H9 (cell line): ENCODE measurements at regions not wholly inside any gene's neighbourhood (a gene's known extent, or its start where the extent isn't known, plus 50 kb on each side); places are given as distances from the start of the nearest gene placed in this dataset.
"Not testable (repeated sequence)": the region's sequence is repeated elsewhere in the genome, so short reads cannot be mapped to it uniquely, and the experiment has no call there.

ENCODE experiments used
- DNase-seq: peaks from one replicate; pipeline ENCODE4 v3.0.0-alpha.2; 2017
- H2AFZ ChIP-seq: one replicate; pipeline ENCODE4 v1.6.1; 2013; ENCODE audit warnings: mild to moderate bottlenecking, low read length, control low read depth, moderate library complexity
- H2AK5ac ChIP-seq: 2 replicates; pipeline ENCODE4 v1.6.1; 2013; ENCODE audit warnings: low read length, control low read depth, mixed read lengths; ENCODE audit not compliant: insufficient read length
- H2BK120ac ChIP-seq: one replicate; pipeline ENCODE4 v1.6.1; 2013; ENCODE audit warnings: low read depth, mild to moderate bottlenecking, low read length, control low read depth, inconsistent platforms; ENCODE audit not compliant: poor library complexity, severe bottlenecking
- H2BK12ac ChIP-seq: 2 replicates; pipeline ENCODE4 v1.6.1; 2013; ENCODE audit warnings: low read length, control low read depth, mixed read lengths, low read depth; ENCODE audit not compliant: insufficient read length
- H2BK15ac ChIP-seq: 2 replicates; pipeline ENCODE4 v1.6.1; 2013; ENCODE audit warnings: low read depth, low read length, control low read depth
- H2BK20ac ChIP-seq: one replicate; pipeline ENCODE4 v1.6.1; 2013; ENCODE audit warnings: low read depth, mild to moderate bottlenecking, low read length, control low read depth, inconsistent platforms; ENCODE audit not compliant: poor library complexity, severe bottlenecking
- H2BK5ac ChIP-seq: 2 replicates; pipeline ENCODE4 v1.6.1; 2013; ENCODE audit warnings: low read length, control low read depth, mixed read lengths; ENCODE audit not compliant: insufficient read length
- H3K14ac ChIP-seq: 2 replicates; pipeline ENCODE4 v1.6.1; 2013; ENCODE audit warnings: low read length, control low read depth; ENCODE audit not compliant: insufficient read depth
- H3K18ac ChIP-seq: 2 replicates; pipeline ENCODE4 v1.6.1; 2013; ENCODE audit warnings: low read depth, mild to moderate bottlenecking, mixed read lengths, low read length, control low read depth; ENCODE audit not compliant: insufficient read length
- H3K23ac ChIP-seq: 2 replicates; pipeline ENCODE4 v1.6.1; 2013; ENCODE audit warnings: low read length, control low read depth, mixed read lengths, low read depth; ENCODE audit not compliant: insufficient read length
- H3K23me2 ChIP-seq: 2 replicates; pipeline ENCODE4 v1.6.1; 2013; ENCODE audit warnings: low read depth, mild to moderate bottlenecking, mixed read lengths, low read length, control low read depth; ENCODE audit not compliant: insufficient read length, poor library complexity, severe bottlenecking
- H3K27ac ChIP-seq: 2 replicates; pipeline ENCODE4 v1.5.1; 2013; ENCODE audit warnings: low read length, control low read depth, mixed read lengths, low read depth; ENCODE audit not compliant: insufficient read length
- H3K27me3 ChIP-seq: 2 replicates; pipeline ENCODE4 v1.6.1; 2013; ENCODE audit warnings: low read length, control low read depth, inconsistent platforms; ENCODE audit not compliant: insufficient read depth
- H3K4ac ChIP-seq: 2 replicates; pipeline ENCODE4 v1.6.1; 2013; ENCODE audit warnings: low read depth, mild to moderate bottlenecking, control low read depth, inconsistent platforms, low read length, moderate library complexity
- H3K4me1 ChIP-seq: 2 replicates; pipeline ENCODE4 v1.6.1; 2013; ENCODE audit warnings: low read length, control low read depth, inconsistent platforms; ENCODE audit not compliant: insufficient read depth
- H3K4me2 ChIP-seq: 2 replicates; pipeline ENCODE4 v1.6.1; 2013; ENCODE audit warnings: low read length, control low read depth, mixed read lengths; ENCODE audit not compliant: insufficient read length, insufficient read depth
- H3K56ac ChIP-seq: 2 replicates; pipeline ENCODE4 v1.6.1; 2013; ENCODE audit warnings: low read depth, mild to moderate bottlenecking, mixed read lengths, low read length, control low read depth; ENCODE audit not compliant: insufficient read length
- H3K79me1 ChIP-seq: 2 replicates; pipeline ENCODE4 v1.6.1; 2013; ENCODE audit warnings: low read depth, mild to moderate bottlenecking, moderate library complexity, low read length, control low read depth, inconsistent platforms; ENCODE audit not compliant: insufficient read depth, poor library complexity, severe bottlenecking
- H3K79me2 ChIP-seq: 2 replicates; pipeline ENCODE4 v1.6.1; 2013; ENCODE audit warnings: low read length, control low read depth, inconsistent platforms; ENCODE audit not compliant: insufficient read depth
- H3K9ac ChIP-seq: 2 replicates; pipeline ENCODE4 v1.6.1; 2013; ENCODE audit warnings: low read length, control low read depth, mixed read lengths; ENCODE audit not compliant: insufficient read length; ENCODE audit errors: extremely low read depth
- H3K9me3 ChIP-seq: one replicate; pipeline ENCODE4 v1.6.1; 2013; ENCODE audit warnings: low read depth, low read length, inconsistent platforms; ENCODE audit not compliant: control insufficient read depth
- H3T11ph ChIP-seq: one replicate; pipeline ENCODE4 v1.6.1; 2013; ENCODE audit warnings: mild to moderate bottlenecking, low read length, control low read depth, inconsistent platforms
- H4K20me1 ChIP-seq: one replicate; pipeline ENCODE4 v1.6.1; 2013; ENCODE audit not compliant: control insufficient read depth, insufficient read length, insufficient read depth
- H4K5ac ChIP-seq: 2 replicates; pipeline ENCODE4 v1.6.1; 2013; ENCODE audit warnings: low read depth, mild to moderate bottlenecking, mixed read lengths, low read length, control low read depth; ENCODE audit not compliant: insufficient read length
- H4K8ac ChIP-seq: replicated peaks from 2 replicates; pipeline ENCODE4 v1.6.1; 2013; ENCODE audit warnings: low read length, control low read depth, mixed read lengths, low read depth; ENCODE audit not compliant: insufficient read length
- H4K91ac ChIP-seq: 2 replicates; pipeline ENCODE4 v1.6.1; 2013; ENCODE audit warnings: low read depth, mild to moderate bottlenecking, moderate library complexity, mixed read lengths, low read length, control low read depth; ENCODE audit not compliant: insufficient read length
- H3K27ac Mint-ChIP-seq, 3 experiments: 2 replicates in 2 of 3; 3 replicates in 1 of 3; pipeline ENCODE4 v1.8.0; 2020 to 2021; ENCODE audit warnings: mixed read lengths in 3 of 3, mild to moderate bottlenecking in 1 of 3, moderate library complexity in 1 of 3
- H3K27me3 Mint-ChIP-seq: 2 replicates; pipeline ENCODE4 v1.8.0; 2021; ENCODE audit warnings: low read depth, mild to moderate bottlenecking, moderate library complexity, mixed read lengths
- H3K36me3 Mint-ChIP-seq, 3 experiments: 2 replicates in 2 of 3; 3 replicates in 1 of 3; pipeline ENCODE4 v1.8.0; 2020 to 2021; ENCODE audit warnings: low read depth in 3 of 3, mixed read lengths in 3 of 3; ENCODE audit not compliant: insufficient read depth in 1 of 3
- H3K4me1 Mint-ChIP-seq, 2 experiments: 2 replicates each; pipeline ENCODE4 v1.8.0; 2020; ENCODE audit warnings: mixed read lengths in 2 of 2
- H3K4me3 Mint-ChIP-seq, 2 experiments: 2 replicates in 1 of 2; 3 replicates in 1 of 2; pipeline ENCODE4 v1.8.0; 2020 to 2021; ENCODE audit warnings: mild to moderate bottlenecking in 2 of 2, mixed read lengths in 2 of 2, moderate library complexity in 1 of 2
- H3K9me3 Mint-ChIP-seq, 2 experiments: 2 replicates in 1 of 2; 3 replicates in 1 of 2; pipeline ENCODE4 v1.8.0; 2020; ENCODE audit warnings: mild to moderate bottlenecking in 2 of 2, mixed read lengths in 2 of 2, moderate library complexity in 1 of 2
- CTCF ChIP-seq: fragments of 200-600 bp; sonication (generic); conservative IDR thresholded peaks from 3 replicates; pipeline ENCODE4 v1.8.0; 2021; ENCODE audit warnings: antibody characterized with exemption, mild to moderate bottlenecking
- WGBS: extraction: QIAGEN DNeasy Blood & Tissue Kit; methylation state at CpG from one replicate; pipeline ENCODE4 v1.1.7; 2013; ENCODE audit warnings: missing lambda C conversion rate, low lambda C conversion rate, mixed read lengths; ENCODE audit not compliant: insufficient read length; ENCODE audit errors: extremely low coverage; 5-methylcytosine and 5-hydroxymethylcytosine counted together

- Histone ChIP-seq H4K5ac (no peak overlapping the region), H2AK5ac (no peak overlapping the region), H4K20me1 (no peaks in the 10 kb centered on the region), H4K91ac (no peak overlapping the region), H4K8ac (no peak overlapping the region), H3K23ac (no peak overlapping the region), H3K27me3 (no peaks in the 10 kb centered on the region), H2AFZ (no peak overlapping the region), H3K4me2 (no peak overlapping the region), H3K9me3 (no peaks in the 10 kb centered on the region), H2BK15ac (no peak overlapping the region), H3K23me2 (no peaks in the 10 kb centered on the region), H3K18ac (no peak overlapping the region), H3K79me1 (no peaks in the 10 kb centered on the region), H2BK20ac (no peak overlapping the region), H3T11ph (no peak overlapping the region), H3K79me2 (no peaks in the 10 kb centered on the region), H3K4ac (no peak overlapping the region), H3K56ac (no peak overlapping the region), H2BK5ac (no peak overlapping the region), H3K14ac (no peak overlapping the region), H2BK12ac (no peak overlapping the region), H2BK120ac (no peak overlapping the region), H3K9ac (no peak overlapping the region), H3K27ac (no peak overlapping the region), H3K4me1 (peaks cover 3% of the 10 kb centered on the region; the same call in 1 of the 2 replicates)
- no peak for TF ChIP-seq CTCF
- peaks cover 37% of the 10 kb centered on the region for H3K27me3 Mint-ChIP-seq
- DNase-seq, result no peak
- peaks cover 0 to 6% of the 10 kb centered on the region in 2 experiments; a peak in 1 of 5 replicates for H3K9me3 Mint-ChIP-seq
- WGBS, result no CpG with 5 or more reads among the region's 2 CpGs
- no peak overlapping the region for H3K4me3 Mint-ChIP-seq
- peaks cover 12 to 13% of the 10 kb centered on the region in 2 experiments for H3K4me1 Mint-ChIP-seq
- H3K36me3 Mint-ChIP-seq, result no peaks in the 10 kb centered on the region
- H3K27ac Mint-ChIP-seq, result no peak overlapping the region; a peak in 1 of 7 replicates
These were observed 143.3 kb upstream of the THY1 start for GRCh38 chr11:119566319-119566718.

- not testable (repeated sequence) for H3K4me3 Mint-ChIP-seq, H3K4me1 ChIP-seq, H3K56ac ChIP-seq, H3K18ac ChIP-seq, H3K4me2 ChIP-seq, H2AFZ ChIP-seq, H3K23me2 ChIP-seq, H2BK5ac ChIP-seq, H3K36me3 Mint-ChIP-seq, H3K79me1 ChIP-seq, H3K27ac Mint-ChIP-seq, H3K27me3 ChIP-seq, DNase-seq, H3K9me3 ChIP-seq, H3K79me2 ChIP-seq, H3K9ac ChIP-seq, H3K4ac ChIP-seq, H2BK20ac ChIP-seq, H3T11ph ChIP-seq, H4K91ac ChIP-seq, H4K5ac ChIP-seq, H3K23ac ChIP-seq, H4K8ac ChIP-seq, H3K14ac ChIP-seq, H2BK12ac ChIP-seq, H2BK15ac ChIP-seq, H2AK5ac ChIP-seq, H3K27ac ChIP-seq, H3K9me3 Mint-ChIP-seq, H2BK120ac ChIP-seq, H4K20me1 ChIP-seq
- Mint-ChIP-seq H3K27me3 (peaks cover 37% of the 10 kb centered on the region), H3K4me1 (peaks cover 12 to 13% of the 10 kb centered on the region in 2 experiments)
These were observed 142.7 kb upstream of the THY1 start for GRCh38 chr11:119565693-119566092.
